ENCODE measurements at regions not wholly inside any gene's neighbourhood (a gene's known extent, or its start where the extent isn't known, plus 50 kb on each side); places are given as distances from the start of the nearest gene placed in this dataset.
A peak's percentile ranks its signal among the peaks of the same experiment; 100 is the strongest.

DNA sequence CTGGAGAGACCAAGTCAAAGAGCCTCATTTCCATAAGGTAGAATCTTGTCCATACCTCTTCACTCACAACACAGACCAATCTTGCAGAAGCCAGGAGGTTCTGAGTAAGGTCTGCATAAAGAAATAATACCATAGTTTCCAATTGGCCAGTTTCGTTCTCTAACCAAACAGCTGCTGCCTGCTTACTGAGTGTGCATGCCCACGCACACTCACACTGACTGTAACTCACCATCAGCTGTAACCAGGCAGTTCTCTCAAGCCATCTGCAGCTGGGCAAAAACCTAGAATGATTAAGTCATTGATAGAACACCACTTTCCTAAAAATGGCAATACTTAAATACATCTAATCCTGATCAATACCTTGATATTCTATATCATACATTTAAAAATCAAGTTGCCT lies 106.6 kb upstream of the VAV3 start:
- H3K9me3 ChIP-seq (ENCODE audit: low read depth, low read length): no peaks in the 10 kb centered on the region
- DNase-seq (ENCODE audit: low read depth, low spot score): no peak
- TF ChIP-seq FOXP2 (optimal IDR thresholded peaks at IDR 0.05; ENCODE audit: control extremely low read depth, extremely low read length, insufficient read depth) (no peak), POLR2AphosphoS5 (IDR thresholded peaks at IDR 0.05; ENCODE audit: borderline replicate concordance, low read depth, low read length) (no peak), EZH2 (IDR thresholded peaks at IDR 0.05) (no peak)
- H3K4me3 ChIP-seq: no peak overlapping the region
- H3K9ac ChIP-seq (ENCODE audit: insufficient read length): no peak overlapping the region
- no peaks in the 10 kb centered on the region for H3K36me3 ChIP-seq (ENCODE audit: insufficient read depth, low read length)
- H3K27ac ChIP-seq: no peak overlapping the region

DNA sequence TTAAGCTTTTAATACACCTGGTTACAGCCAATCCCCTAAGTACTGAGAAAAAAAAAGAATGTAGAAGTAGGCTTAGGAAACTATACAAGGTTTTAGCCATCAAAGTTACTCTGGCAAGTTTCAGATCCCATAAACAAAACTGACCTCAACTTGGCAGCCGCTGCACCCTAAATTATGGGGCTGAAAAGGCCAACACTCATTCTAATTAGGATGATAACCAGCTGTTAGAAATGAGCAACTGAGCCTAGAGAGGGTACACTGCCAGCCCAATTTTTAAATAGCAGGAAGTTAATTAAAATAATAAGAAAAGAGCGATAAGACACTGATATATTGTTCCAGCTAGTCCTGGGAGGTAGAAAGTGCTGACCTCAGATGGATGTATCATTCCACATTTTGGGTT lies 105.7 kb upstream of the VAV3 start:
- H3K4me3 ChIP-seq: no peak overlapping the region
- no peaks in the 10 kb centered on the region for H3K9me3 ChIP-seq (ENCODE audit: low read depth, low read length)
- no peak overlapping the region for H3K27ac ChIP-seq
- DNase-seq (ENCODE audit: low read depth, low spot score): no peak
- H3K36me3 ChIP-seq (ENCODE audit: insufficient read depth, low read length): no peaks in the 10 kb centered on the region
- no peak overlapping the region for H3K9ac ChIP-seq (ENCODE audit: insufficient read length)
- TF ChIP-seq POLR2AphosphoS5 (IDR thresholded peaks at IDR 0.05; ENCODE audit: borderline replicate concordance, low read depth, low read length): no peak
- TF ChIP-seq FOXP2 (optimal IDR thresholded peaks at IDR 0.05; ENCODE audit: control extremely low read depth, extremely low read length, insufficient read depth): no peak
- no peak for TF ChIP-seq EZH2 (IDR thresholded peaks at IDR 0.05)

DNA sequence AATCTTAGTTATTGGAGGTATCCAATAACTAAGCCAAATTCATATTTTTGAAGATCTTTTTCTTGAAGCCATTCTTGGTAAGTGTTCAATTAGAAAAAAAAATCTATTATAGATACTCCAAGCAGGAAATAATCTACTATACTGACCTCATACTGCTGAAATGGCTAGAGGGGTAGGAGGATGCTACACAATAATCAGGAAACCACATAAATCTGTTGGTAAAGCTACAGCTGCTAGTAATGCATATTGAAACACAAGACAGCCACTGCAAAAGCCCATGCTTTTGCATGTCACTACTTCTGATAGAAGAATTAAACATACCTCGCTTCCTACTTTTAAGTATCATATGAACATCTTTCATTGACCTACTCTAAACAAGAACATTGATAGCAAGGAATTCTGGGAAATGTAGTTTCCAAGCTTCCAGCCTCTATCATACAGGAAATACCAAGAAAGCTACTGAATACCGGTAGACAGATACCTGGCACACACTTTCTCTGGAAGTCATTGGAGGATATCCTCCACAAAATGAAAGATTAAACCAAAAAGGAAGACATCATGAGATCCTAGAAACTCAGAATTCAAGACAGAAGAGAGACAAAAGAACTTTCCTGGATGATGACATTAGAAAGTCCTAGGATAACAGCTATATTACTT lies 103.0 kb upstream of the VAV3 start:
- Histone ChIP-seq H3K36me3 (ENCODE audit: insufficient read depth, low read length) (no peaks in the 10 kb centered on the region), H3K4me3 (no peak overlapping the region), H3K9ac (ENCODE audit: insufficient read length) (no peak overlapping the region), H3K27ac (no peak overlapping the region), H3K9me3 (ENCODE audit: low read depth, low read length) (no peaks in the 10 kb centered on the region)
- no peak for DNase-seq (ENCODE audit: low read depth, low spot score)
- TF ChIP-seq POLR2AphosphoS5 (IDR thresholded peaks at IDR 0.05; ENCODE audit: borderline replicate concordance, low read depth, low read length) (no peak), FOXP2 (optimal IDR thresholded peaks at IDR 0.05; ENCODE audit: control extremely low read depth, extremely low read length, insufficient read depth) (no peak), EZH2 (IDR thresholded peaks at IDR 0.05) (no peak)

DNA sequence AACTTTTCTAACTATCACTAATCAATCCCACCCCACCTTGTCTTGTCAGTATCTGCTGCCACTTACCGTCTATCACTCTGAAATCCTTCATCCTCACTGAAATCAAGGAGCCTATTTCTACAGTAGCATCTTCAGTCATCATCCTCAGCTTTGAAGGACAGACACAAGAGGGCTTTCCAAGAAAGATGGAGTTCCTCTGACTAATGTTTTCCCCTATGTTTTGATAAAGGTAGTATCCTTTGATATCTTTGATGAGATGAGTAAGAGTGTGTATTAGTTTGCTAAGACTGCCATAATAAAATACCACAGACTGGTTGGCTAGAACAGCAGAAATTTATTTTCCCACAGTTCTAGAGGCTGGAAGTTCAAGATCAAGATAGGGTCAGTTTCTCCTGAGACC lies 101.8 kb upstream of the VAV3 start:
- Histone ChIP-seq H3K9ac (ENCODE audit: insufficient read length) (no peak overlapping the region), H3K36me3 (ENCODE audit: insufficient read depth, low read length) (no peaks in the 10 kb centered on the region), H3K27ac (no peak overlapping the region), H3K4me3 (no peak overlapping the region), H3K9me3 (ENCODE audit: low read depth, low read length) (no peaks in the 10 kb centered on the region)
- TF ChIP-seq POLR2AphosphoS5 (IDR thresholded peaks at IDR 0.05; ENCODE audit: borderline replicate concordance, low read depth, low read length) (no peak), FOXP2 (optimal IDR thresholded peaks at IDR 0.05; ENCODE audit: control extremely low read depth, extremely low read length, insufficient read depth) (no peak), EZH2 (IDR thresholded peaks at IDR 0.05) (no peak)
- DNase-seq (ENCODE audit: low read depth, low spot score): no peak

DNA sequence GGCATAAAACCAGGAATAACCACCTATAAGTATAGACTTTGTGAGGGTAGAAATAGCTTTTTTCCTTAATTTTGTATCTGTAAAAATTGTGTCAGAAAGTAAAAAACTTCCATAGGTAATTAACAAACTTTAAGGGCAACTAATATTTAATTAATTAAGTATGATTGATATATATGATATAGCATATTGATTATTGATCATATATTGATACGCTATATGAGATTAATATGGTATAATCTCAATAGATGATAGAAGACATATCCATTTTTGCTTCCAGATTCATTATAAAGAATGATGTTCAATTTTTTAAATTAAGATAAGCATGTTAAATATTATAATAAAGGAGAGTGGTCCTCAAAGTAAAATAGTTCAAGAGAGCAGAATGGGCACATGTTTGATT lies 99.3 kb upstream of the VAV3 start:
- DNase-seq (ENCODE audit: low read depth, low spot score): no peak
- no peak overlapping the region for H3K9ac ChIP-seq (ENCODE audit: insufficient read length)
- H3K27ac ChIP-seq: no peak overlapping the region
- H3K9me3 ChIP-seq (ENCODE audit: low read depth, low read length): no peaks in the 10 kb centered on the region
- TF ChIP-seq EZH2 (IDR thresholded peaks at IDR 0.05) (no peak), POLR2AphosphoS5 (IDR thresholded peaks at IDR 0.05; ENCODE audit: borderline replicate concordance, low read depth, low read length) (no peak), FOXP2 (optimal IDR thresholded peaks at IDR 0.05; ENCODE audit: control extremely low read depth, extremely low read length, insufficient read depth) (no peak)
- no peak overlapping the region for H3K4me3 ChIP-seq
- no peaks in the 10 kb centered on the region for H3K36me3 ChIP-seq (ENCODE audit: insufficient read depth, low read length)

DNA sequence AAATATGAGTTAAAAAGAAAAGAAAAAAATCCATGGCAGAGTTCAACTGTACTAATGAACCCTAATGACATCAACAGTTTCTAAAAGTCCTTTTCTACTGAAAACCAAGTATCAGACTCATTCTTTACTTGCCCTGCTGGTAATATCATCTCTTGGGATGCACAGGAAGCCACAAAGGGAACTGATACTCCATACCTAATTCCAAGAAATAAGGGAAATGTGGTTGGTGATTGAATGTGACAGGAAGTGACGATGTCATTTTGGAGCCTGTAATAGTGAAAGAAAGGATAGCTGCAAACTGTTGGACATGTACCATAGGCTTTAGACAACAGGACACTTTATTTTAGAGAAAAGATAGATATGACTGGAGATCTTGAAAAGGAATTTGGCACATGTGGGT lies 98.7 kb upstream of the VAV3 start:
- no peak for DNase-seq (ENCODE audit: low read depth, low spot score)
- no peak for TF ChIP-seq POLR2AphosphoS5 (IDR thresholded peaks at IDR 0.05; ENCODE audit: borderline replicate concordance, low read depth, low read length)
- no peak overlapping the region for H3K27ac ChIP-seq
- no peaks in the 10 kb centered on the region for H3K36me3 ChIP-seq (ENCODE audit: insufficient read depth, low read length)
- no peak overlapping the region for H3K9ac ChIP-seq (ENCODE audit: insufficient read length)
- H3K4me3 ChIP-seq: no peak overlapping the region
- H3K9me3 ChIP-seq (ENCODE audit: low read depth, low read length): no peaks in the 10 kb centered on the region

DNA sequence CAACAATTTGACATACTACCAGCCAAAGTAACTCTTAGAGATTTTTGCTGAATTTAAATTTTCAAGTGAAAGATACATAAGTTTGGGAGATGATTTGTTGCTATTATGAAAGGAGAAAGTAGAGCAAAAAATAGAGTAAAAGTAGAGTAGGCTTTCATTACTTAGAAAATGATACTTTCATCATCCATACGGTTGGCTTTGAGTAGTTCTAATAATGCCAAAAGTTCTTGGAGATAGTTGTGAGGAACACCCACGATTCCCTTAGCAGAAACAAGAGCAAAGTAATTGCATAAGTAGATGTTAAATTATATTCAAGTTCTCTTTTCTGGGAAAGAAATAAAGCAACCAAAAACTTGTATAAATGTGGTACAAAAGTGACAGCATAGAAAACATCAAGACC lies 95.0 kb upstream of the VAV3 start:
- no peak for TF ChIP-seq FOXP2 (optimal IDR thresholded peaks at IDR 0.05; ENCODE audit: control extremely low read depth, extremely low read length, insufficient read depth)
- TF ChIP-seq EZH2 (IDR thresholded peaks at IDR 0.05): no peak
- TF ChIP-seq POLR2AphosphoS5 (IDR thresholded peaks at IDR 0.05; ENCODE audit: borderline replicate concordance, low read depth, low read length): no peak
- Histone ChIP-seq H3K9ac (ENCODE audit: insufficient read length) (no peak overlapping the region), H3K9me3 (ENCODE audit: low read depth, low read length) (no peaks in the 10 kb centered on the region), H3K27ac (no peak overlapping the region), H3K4me3 (no peak overlapping the region), H3K36me3 (ENCODE audit: insufficient read depth, low read length) (no peaks in the 10 kb centered on the region)
- no peak for DNase-seq (ENCODE audit: low read depth, low spot score)

DNA sequence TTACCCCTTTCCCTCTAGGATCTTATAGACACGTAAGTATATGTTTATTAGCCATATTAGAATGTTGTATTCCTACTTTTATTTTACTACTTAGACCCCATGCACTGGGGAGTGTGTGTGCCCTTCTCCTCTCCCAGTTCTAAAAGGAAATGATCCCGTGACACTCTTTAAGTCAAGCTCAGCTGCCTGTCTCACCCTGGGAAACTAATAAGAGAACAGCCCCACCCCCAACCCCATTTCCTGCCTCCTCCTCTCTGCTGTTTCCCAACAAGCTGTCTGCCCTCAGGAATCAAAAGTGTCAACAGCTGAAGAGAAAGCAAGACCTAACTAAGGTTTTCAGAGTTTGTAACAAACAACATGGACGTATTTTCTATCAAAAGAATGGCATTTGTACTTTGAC lies 92.6 kb upstream of the VAV3 start:
- Histone ChIP-seq H3K9ac (ENCODE audit: insufficient read length) (no peak overlapping the region), H3K4me3 (no peak overlapping the region), H3K36me3 (ENCODE audit: insufficient read depth, low read length) (no peaks in the 10 kb centered on the region), H3K9me3 (ENCODE audit: low read depth, low read length) (no peaks in the 10 kb centered on the region), H3K27ac (no peak overlapping the region)
- DNase-seq (ENCODE audit: low read depth, low spot score): peak; percentile 39
- no peak for TF ChIP-seq POLR2AphosphoS5 (IDR thresholded peaks at IDR 0.05; ENCODE audit: borderline replicate concordance, low read depth, low read length)
- TF ChIP-seq FOXP2 (optimal IDR thresholded peaks at IDR 0.05; ENCODE audit: control extremely low read depth, extremely low read length, insufficient read depth): no peak
- no peak for TF ChIP-seq EZH2 (IDR thresholded peaks at IDR 0.05)

DNA sequence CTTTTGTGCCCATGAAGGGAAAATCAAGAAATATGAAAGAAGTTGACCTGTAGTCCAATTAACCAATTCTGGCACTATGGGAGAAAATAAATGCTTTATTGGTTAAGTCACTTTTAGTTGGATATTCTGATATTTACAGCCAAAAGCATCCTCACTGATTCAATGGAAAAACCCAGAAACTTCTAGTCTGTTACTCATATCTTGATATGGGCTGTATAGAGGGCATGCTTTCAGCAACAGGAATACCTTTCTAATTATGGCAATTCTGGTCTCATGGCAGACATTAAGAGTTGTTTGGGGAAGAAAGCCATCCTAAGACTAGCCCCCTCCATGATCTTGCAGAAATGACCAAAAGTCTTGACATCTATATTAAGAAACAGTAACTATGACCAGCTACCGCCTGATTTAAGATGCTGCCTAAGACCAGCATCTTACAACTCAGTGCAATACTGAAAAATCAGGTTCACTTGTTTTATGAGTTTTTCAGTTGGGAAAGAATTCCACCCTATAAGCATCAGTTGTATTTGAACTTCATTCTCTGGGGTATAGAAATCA lies 91.5 kb upstream of the VAV3 start:
- TF ChIP-seq POLR2AphosphoS5 (IDR thresholded peaks at IDR 0.05; ENCODE audit: borderline replicate concordance, low read depth, low read length): no peak
- no peak for TF ChIP-seq EZH2 (IDR thresholded peaks at IDR 0.05)
- TF ChIP-seq FOXP2 (optimal IDR thresholded peaks at IDR 0.05; ENCODE audit: control extremely low read depth, extremely low read length, insufficient read depth): no peak
- Histone ChIP-seq H3K4me3 (no peak overlapping the region), H3K36me3 (ENCODE audit: insufficient read depth, low read length) (no peaks in the 10 kb centered on the region), H3K9me3 (ENCODE audit: low read depth, low read length) (no peaks in the 10 kb centered on the region), H3K27ac (no peak overlapping the region), H3K9ac (ENCODE audit: insufficient read length) (no peak overlapping the region)
- DNase-seq (ENCODE audit: low read depth, low spot score): no peak

Measured in SK-N-MC (cell line).